Fibroblast of pulmonary artery (primary cell): ENCODE measurements at regions not wholly inside any gene's neighbourhood (a gene's known extent, or its start where the extent isn't known, plus 50 kb on each side); places are given as distances from the start of the nearest gene placed in this dataset.

Experiments used
- DNase-seq: peaks from one replicate; pipeline ENCODE4 v3.0.0-alpha.2; 2010; ENCODE audit warnings: low read depth
- H3K4me3 ChIP-seq: replicated peaks from 2 replicates; pipeline ENCODE4 v1.5.1; 2011; ENCODE audit warnings: low read depth, mild to moderate bottlenecking, control low read depth, low read length, moderate library complexity
- TF ChIP-seq, protein P1 (sequence below): IDR thresholded peaks from 2 replicates; pipeline ENCODE4 v1.5.1; 2011; ENCODE audit warnings: mild to moderate bottlenecking, control low read depth, low read length, inconsistent platforms; ENCODE audit errors: missing control alignments

DNA sequence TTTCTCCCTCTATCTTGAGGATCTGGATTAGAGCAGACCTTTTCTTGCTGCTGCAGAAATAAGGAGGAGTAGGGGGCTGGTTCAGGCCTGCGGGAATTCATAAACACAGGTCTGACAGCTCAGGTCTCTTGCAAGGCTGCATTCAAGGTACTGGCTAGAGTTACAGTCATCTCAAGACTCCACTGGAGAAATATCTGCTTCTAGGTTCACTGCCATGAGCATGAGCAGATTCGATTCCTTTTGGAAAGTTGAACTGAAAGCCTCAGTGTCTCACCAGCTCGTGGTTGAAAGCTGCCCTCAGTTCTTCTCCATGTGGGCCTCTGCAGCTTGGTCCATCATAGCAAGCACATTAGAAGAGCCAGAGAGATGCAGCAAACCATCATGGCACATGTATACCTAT, 124.4 kb upstream of the SETBP1 start:
- no peak for DNase-seq
- H3K4me3 ChIP-seq, result no peak overlapping the region
- TF ChIP-seq, protein P1, sequence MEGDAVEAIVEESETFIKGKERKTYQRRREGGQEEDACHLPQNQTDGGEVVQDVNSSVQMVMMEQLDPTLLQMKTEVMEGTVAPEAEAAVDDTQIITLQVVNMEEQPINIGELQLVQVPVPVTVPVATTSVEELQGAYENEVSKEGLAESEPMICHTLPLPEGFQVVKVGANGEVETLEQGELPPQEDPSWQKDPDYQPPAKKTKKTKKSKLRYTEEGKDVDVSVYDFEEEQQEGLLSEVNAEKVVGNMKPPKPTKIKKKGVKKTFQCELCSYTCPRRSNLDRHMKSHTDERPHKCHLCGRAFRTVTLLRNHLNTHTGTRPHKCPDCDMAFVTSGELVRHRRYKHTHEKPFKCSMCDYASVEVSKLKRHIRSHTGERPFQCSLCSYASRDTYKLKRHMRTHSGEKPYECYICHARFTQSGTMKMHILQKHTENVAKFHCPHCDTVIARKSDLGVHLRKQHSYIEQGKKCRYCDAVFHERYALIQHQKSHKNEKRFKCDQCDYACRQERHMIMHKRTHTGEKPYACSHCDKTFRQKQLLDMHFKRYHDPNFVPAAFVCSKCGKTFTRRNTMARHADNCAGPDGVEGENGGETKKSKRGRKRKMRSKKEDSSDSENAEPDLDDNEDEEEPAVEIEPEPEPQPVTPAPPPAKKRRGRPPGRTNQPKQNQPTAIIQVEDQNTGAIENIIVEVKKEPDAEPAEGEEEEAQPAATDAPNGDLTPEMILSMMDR, result no peak

GRCh38 chr18:44557616-44558151, 123.0 kb upstream of the SETBP1 start:
- no peak for DNase-seq
- TF ChIP-seq, protein P1, result no peak
- no peak overlapping the region for H3K4me3 ChIP-seq

DNA sequence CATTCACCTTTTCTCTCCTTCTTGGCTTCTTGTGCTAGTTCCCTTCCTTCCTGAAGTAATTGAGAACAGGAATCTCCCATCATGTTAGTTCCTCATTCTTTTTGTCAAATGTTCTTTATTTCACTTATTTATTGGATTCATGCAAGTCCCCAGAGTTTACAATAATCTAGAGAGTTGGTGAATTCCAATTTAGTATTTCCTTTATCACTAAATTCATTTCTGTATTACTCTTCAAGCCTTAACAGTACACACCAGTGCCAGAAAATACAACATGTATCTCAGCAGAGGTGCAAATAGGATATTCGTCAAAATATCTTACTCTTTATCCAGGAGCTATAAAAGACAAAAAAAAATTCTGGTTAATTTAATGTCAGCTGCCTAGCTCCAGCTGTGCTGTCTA, 121.9 kb upstream of the SETBP1 start:
- H3K4me3 ChIP-seq, result no peak overlapping the region
- TF ChIP-seq, protein P1, result no peak
- no peak for DNase-seq

GRCh38 chr18:44562986-44563385, 117.7 kb upstream of the SETBP1 start:
- H3K4me3 ChIP-seq, result no peak overlapping the region
- no peak for DNase-seq
- TF ChIP-seq, protein P1, result no peak

GRCh38 chr18:44564922-44565321, 115.8 kb upstream of the SETBP1 start:
- DNase-seq, result peak; percentile 78
- TF ChIP-seq, protein P1, result no peak
- H3K4me3 ChIP-seq, result no peak overlapping the region

DNA sequence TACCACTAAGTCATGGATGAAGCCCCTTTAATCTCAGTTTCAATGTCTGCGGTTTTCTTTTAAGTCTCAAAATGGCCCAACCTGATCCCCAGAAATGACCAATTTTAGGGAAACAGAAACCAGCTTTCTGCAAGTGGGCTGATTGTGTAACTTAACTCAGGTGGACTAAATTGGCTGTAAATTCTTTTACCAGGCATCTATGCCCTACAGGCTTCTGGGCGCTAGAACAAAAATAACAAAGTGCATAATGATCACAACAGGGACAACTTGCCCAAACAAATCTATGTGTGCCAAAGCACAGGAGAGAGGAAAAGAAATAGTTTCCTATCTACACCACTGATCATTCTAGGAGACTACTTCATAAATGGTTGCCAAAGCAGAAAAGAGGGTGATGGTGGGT, 112.3 kb upstream of the SETBP1 start:
- no peak for DNase-seq
- H3K4me3 ChIP-seq, result no peak overlapping the region
- TF ChIP-seq, protein P1, result no peak

DNA sequence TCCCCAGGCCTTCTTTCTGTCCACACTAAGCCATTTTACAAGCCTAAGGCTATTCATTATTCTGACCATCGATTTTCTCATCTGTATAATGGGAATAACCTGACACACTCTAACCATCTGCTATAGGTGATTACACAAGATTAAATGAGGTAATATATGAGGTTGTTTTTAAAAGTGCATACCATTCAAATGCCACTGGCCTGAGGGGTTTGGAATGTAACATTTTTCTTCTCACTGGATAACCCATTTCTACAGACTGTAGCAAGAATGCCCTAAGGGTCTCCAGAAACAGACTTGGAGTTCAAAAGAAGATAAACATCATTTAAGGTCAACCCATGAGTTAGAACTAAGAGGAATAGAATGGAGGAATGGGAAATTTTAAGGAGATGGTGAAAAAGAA, 111.7 kb upstream of the SETBP1 start:
- no peak for DNase-seq
- TF ChIP-seq, protein P1, result no peak
- H3K4me3 ChIP-seq, result no peak overlapping the region
